GM04504 (cell line): ENCODE measurements at regions not wholly inside any gene's neighbourhood (a gene's known extent, or its start where the extent isn't known, plus 50 kb on each side); places are given as distances from the start of the nearest gene placed in this dataset.
A peak's percentile ranks its signal among the peaks of the same experiment; 100 is the strongest.

Experiments
- DNase-seq: peaks from one replicate; pipeline ENCODE4 v3.0.0-alpha.2; 2012; ENCODE audit warnings: low read depth

GRCh38 chr11:82373781-82374542, 359.7 kb downstream of the FAM181B start:
- DNase-seq: no peak

GRCh38 chr11:82365351-82365750, 368.3 kb downstream of the FAM181B start:
- DNase-seq: no peak

- DNase-seq: no peak
Measured at GRCh38 chr11:82356316-82356715, 377.3 kb downstream of the FAM181B start.

GRCh38 chr11:82355313-82355823, 378.3 kb downstream of the FAM181B start:
- no peak for DNase-seq

GRCh38 chr11:82326853-82327252, 406.8 kb downstream of the FAM181B start:
- no peak for DNase-seq

GRCh38 chr11:82321206-82321605, 412.5 kb downstream of the FAM181B start:
- no peak for DNase-seq

- no peak for DNase-seq
Measured at GRCh38 chr11:82315093-82315492, 418.6 kb downstream of the FAM181B start.

- no peak for DNase-seq
Measured at GRCh38 chr11:82308979-82309378, 424.7 kb downstream of the FAM181B start.

GRCh38 chr11:82305123-82305522, 428.5 kb downstream of the FAM181B start:
- no peak for DNase-seq

GRCh38 chr11:82303671-82304070, 430.0 kb downstream of the FAM181B start:
- no peak for DNase-seq

GRCh38 chr11:82288471-82288870, 445.2 kb downstream of the FAM181B start:
- DNase-seq: no peak

- no peak for DNase-seq
Measured at GRCh38 chr11:82270870-82271269, 462.8 kb downstream of the FAM181B start.

- no peak for DNase-seq
Measured at GRCh38 chr11:82268627-82269026, 465.0 kb downstream of the FAM181B start.

GRCh38 chr11:82267186-82267585, 466.5 kb downstream of the FAM181B start:
- DNase-seq: no peak

- DNase-seq: no peak
Measured at GRCh38 chr11:82261367-82261766, 472.3 kb downstream of the FAM181B start.

- DNase-seq: no peak
Measured at GRCh38 chr11:82250047-82250446, 483.6 kb downstream of the FAM181B start.

- DNase-seq: no peak
Measured at GRCh38 chr11:82246926-82247325, 486.7 kb downstream of the FAM181B start.

- no peak for DNase-seq
Measured at GRCh38 chr11:82239498-82239897, 494.2 kb downstream of the FAM181B start.

- DNase-seq: no peak
Measured at GRCh38 chr11:82234256-82234655, 499.4 kb downstream of the FAM181B start.

- DNase-seq: no peak
Measured at GRCh38 chr11:82233201-82233600, 500.5 kb downstream of the FAM181B start.

GRCh38 chr11:82229341-82229740, 504.3 kb downstream of the FAM181B start:
- peak; percentile 2 for DNase-seq

- DNase-seq: no peak
Measured at GRCh38 chr11:82225930-82226329, 507.7 kb downstream of the FAM181B start.

- no peak for DNase-seq
Measured at GRCh38 chr11:82225502-82225901, 508.2 kb downstream of the FAM181B start.
